ENCODE measurements at regions not wholly inside any gene's neighbourhood (a gene's known extent, or its start where the extent isn't known, plus 50 kb on each side); places are given as distances from the start of the nearest gene placed in this dataset.

- H3K4me1 ChIP-seq = peaks cover 0 to 13% (median 5%) of the 10 kb centered on the region in 3 donors
- H3K27me3 ChIP-seq = no peaks in the 10 kb centered on the region
- H3K9me3 ChIP-seq = no peaks in the 10 kb centered on the region
- 41 to 70% methylated on average over 2 to 3 of the region's 3 CpGs for WGBS, 2 donors (ENCODE audit: low coverage in 1 of 2)
- no peaks in the 10 kb centered on the region for H3K36me3 ChIP-seq
- no peak for TF ChIP-seq POLR2AphosphoS5 (IDR thresholded peaks at IDR 0.05)
- TF ChIP-seq POLR2A (IDR thresholded peaks at IDR 0.05) = no peak
- TF ChIP-seq EP300 (IDR thresholded peaks at IDR 0.05) = no peak
- TF ChIP-seq, protein P1, sequence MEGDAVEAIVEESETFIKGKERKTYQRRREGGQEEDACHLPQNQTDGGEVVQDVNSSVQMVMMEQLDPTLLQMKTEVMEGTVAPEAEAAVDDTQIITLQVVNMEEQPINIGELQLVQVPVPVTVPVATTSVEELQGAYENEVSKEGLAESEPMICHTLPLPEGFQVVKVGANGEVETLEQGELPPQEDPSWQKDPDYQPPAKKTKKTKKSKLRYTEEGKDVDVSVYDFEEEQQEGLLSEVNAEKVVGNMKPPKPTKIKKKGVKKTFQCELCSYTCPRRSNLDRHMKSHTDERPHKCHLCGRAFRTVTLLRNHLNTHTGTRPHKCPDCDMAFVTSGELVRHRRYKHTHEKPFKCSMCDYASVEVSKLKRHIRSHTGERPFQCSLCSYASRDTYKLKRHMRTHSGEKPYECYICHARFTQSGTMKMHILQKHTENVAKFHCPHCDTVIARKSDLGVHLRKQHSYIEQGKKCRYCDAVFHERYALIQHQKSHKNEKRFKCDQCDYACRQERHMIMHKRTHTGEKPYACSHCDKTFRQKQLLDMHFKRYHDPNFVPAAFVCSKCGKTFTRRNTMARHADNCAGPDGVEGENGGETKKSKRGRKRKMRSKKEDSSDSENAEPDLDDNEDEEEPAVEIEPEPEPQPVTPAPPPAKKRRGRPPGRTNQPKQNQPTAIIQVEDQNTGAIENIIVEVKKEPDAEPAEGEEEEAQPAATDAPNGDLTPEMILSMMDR (IDR thresholded peaks at IDR 0.05) = no peak
- H3K4me3 ChIP-seq = no peak overlapping the region
- no peak overlapping the region for H3K27ac ChIP-seq
- no peak for ATAC-seq
Observed at GRCh38 chr3:171966533-171967136, 72.7 kb upstream of the FNDC3B start.

DNA sequence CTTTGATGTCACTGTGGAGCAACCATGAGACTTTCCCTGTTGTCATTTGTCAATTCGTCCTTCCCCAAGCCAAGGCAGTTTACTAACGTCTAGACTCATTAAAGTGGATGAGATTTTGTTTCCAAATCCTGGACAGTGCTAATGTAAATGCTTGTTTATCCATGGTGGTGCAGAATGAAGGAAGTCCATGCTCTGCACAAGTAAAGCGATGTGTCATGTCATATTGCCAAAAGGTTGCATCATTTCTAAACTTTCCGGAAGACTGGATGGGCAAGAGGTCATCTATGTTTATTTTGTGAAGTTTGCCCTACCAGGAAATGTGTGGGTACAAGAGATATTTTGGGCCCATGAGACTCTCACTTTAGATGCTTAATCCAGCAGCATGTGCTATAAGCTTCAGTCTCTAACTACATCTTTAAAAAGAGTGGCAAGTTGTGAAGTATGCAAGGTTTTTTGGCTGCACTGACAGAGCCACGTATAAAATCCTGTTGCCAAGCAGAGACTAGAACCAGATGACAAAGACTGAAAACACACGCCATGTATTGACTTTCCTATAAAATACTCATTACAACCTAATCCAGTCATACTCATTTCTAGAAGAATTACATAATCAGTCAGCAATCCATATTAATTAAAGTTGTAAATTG is 72.1 kb upstream of the FNDC3B start:
- Histone ChIP-seq H3K27me3 (no peaks in the 10 kb centered on the region), H3K27ac (peak overlapping the region in 2 of 4 donors; percentile 20 to 25), H3K4me1 (peaks cover 0 to 13% (median 5%) of the 10 kb centered on the region in 3 donors), H3K4me3 (no peak overlapping the region), H3K36me3 (no peaks in the 10 kb centered on the region), H3K9me3 (no peaks in the 10 kb centered on the region)
- WGBS, 2 donors (ENCODE audit: low coverage in 1 of 2) = 21 to 32% methylated on average over 5 to 6 of the region's 6 CpGs
- TF ChIP-seq POLR2A (IDR thresholded peaks at IDR 0.05) = no peak
- TF ChIP-seq, protein P1 (IDR thresholded peaks at IDR 0.05) = no peak
- TF ChIP-seq POLR2AphosphoS5 (IDR thresholded peaks at IDR 0.05) = peak; percentile 67
- peak; percentile 87 for ATAC-seq

GRCh38 chr3:171967932-171968678 is 71.3 kb upstream of the FNDC3B start:
- Histone ChIP-seq H3K9me3 (no peaks in the 10 kb centered on the region), H3K4me3 (no peak overlapping the region), H3K27ac (peak overlapping the region in 1 of 4 donors; percentile 20), H3K4me1 (peaks cover 0 to 13% (median 5%) of the 10 kb centered on the region in 3 donors), H3K27me3 (no peaks in the 10 kb centered on the region), H3K36me3 (no peaks in the 10 kb centered on the region)
- no peak for TF ChIP-seq POLR2A (IDR thresholded peaks at IDR 0.05)
- 66 to 69% methylated on average over 5 of the region's 9 CpGs for WGBS, 2 donors (ENCODE audit: low coverage in 1 of 2)
- no peak for ATAC-seq

GRCh38 chr3:171970301-171970788 is 69.0 kb upstream of the FNDC3B start:
- no peaks in the 10 kb centered on the region for H3K9me3 ChIP-seq
- no peak for TF ChIP-seq POLR2A (IDR thresholded peaks at IDR 0.05)
- TF ChIP-seq EP300 (IDR thresholded peaks at IDR 0.05) = no peak
- TF ChIP-seq, protein P1 (IDR thresholded peaks at IDR 0.05) = no peak
- no peak for TF ChIP-seq POLR2AphosphoS5 (IDR thresholded peaks at IDR 0.05)
- H3K36me3 ChIP-seq = no peaks in the 10 kb centered on the region
- no peak overlapping the region for H3K27ac ChIP-seq
- H3K27me3 ChIP-seq = no peaks in the 10 kb centered on the region
- WGBS, 2 donors (ENCODE audit: low coverage in 1 of 2) = 64 to 75% methylated on average over 1 of the region's 1 CpG
- H3K4me3 ChIP-seq = no peak overlapping the region
- no peak for ATAC-seq
- peaks cover 0 to 13% (median 5%) of the 10 kb centered on the region in 3 donors for H3K4me1 ChIP-seq

DNA sequence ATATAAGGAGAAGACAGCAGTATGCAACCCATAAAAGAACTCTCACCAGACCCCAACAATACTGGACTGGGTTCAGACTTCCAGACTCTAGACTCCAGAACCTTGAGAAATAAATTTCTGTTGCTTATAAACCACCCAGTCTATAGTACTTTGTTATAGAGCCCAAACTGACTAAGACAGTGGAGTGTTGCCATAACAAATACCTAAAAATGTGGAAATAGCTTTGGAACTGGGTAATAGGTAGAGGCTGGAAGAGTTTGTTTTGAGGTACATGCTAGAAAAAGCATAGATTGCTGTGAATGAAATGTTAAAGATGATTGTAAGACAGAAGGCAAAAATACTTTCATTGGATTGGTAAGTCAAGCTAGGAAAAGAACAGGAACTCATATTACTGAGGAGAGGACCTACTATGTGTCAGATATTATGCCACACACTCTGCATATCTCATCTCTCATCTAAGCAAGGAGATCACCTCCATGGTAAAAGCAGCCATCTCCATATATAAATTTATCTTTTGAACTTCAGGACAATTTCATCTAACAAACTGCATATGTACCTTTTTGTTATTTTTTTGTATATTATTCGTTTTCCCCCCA is 67.4 kb upstream of the FNDC3B start:
- ATAC-seq = no peak
- no peak overlapping the region for H3K27ac ChIP-seq
- peaks cover 0 to 7% (median 5%) of the 10 kb centered on the region in 3 donors for H3K4me1 ChIP-seq
- no peaks in the 10 kb centered on the region for H3K27me3 ChIP-seq
- no peaks in the 10 kb centered on the region for H3K36me3 ChIP-seq
- no peak overlapping the region for H3K4me3 ChIP-seq
- WGBS, 2 donors (ENCODE audit: low coverage in 1 of 2) = 86 to 95% methylated on average over 1 of the region's 1 CpG
- no peak for TF ChIP-seq EP300 (IDR thresholded peaks at IDR 0.05)
- no peak for TF ChIP-seq POLR2AphosphoS5 (IDR thresholded peaks at IDR 0.05)
- TF ChIP-seq, protein P1 (IDR thresholded peaks at IDR 0.05) = no peak
- no peak for TF ChIP-seq POLR2A (IDR thresholded peaks at IDR 0.05)
- H3K9me3 ChIP-seq = no peaks in the 10 kb centered on the region

Data from gastroesophageal sphincter (tissue), 4 donors.